HG02981 (cell line): ENCODE measurements at regions not wholly inside any gene's neighbourhood (a gene's known extent, or its start where the extent isn't known, plus 50 kb on each side); places are given as distances from the start of the nearest gene placed in this dataset.
"Not testable (repeated sequence)": the region's sequence is repeated elsewhere in the genome, so short reads cannot be mapped to it uniquely, and the experiment has no call there.

ENCODE experiments used
- ATAC-seq: cut with Tn5 transposase; IDR thresholded peaks from one replicate; pipeline ENCODE4 v1.9.1; 2021; ENCODE audit warnings: mild to moderate bottlenecking, moderate library complexity; ENCODE audit not compliant: unreplicated experiment

GRCh38 chr6:115573861-115574260, 486.8 kb downstream of the FRK start:
- no peak for ATAC-seq

DNA sequence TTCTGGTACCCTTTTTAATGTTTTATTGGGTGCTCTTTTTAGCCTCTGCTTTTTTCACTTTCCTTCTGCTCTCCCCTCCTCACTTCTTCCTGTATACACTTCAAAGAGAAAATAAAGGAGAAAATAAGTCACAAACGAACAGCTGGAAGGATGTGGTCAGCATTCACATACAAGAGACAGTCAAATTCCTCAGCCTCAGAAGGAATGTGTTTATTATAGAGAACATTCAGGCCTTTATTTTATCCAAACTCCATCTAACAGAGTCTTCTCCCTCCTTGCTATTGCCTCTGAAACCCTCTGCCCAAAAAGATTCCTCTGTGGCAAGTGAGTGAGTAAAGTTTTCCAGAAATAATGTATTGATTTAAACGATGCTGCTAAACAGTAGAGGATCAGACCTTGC, 490.4 kb downstream of the FRK start:
- no peak for ATAC-seq

GRCh38 chr6:115554060-115554459, 506.6 kb downstream of the FRK start:
- no peak for ATAC-seq

GRCh38 chr6:115551527-115551926, 509.2 kb downstream of the FRK start:
- ATAC-seq, result no peak

- no peak for ATAC-seq
Measured at GRCh38 chr6:115545672-115545986, 515.1 kb downstream of the FRK start.

- no peak for ATAC-seq
Measured at GRCh38 chr6:115544765-115545671, 515.7 kb downstream of the FRK start.

DNA sequence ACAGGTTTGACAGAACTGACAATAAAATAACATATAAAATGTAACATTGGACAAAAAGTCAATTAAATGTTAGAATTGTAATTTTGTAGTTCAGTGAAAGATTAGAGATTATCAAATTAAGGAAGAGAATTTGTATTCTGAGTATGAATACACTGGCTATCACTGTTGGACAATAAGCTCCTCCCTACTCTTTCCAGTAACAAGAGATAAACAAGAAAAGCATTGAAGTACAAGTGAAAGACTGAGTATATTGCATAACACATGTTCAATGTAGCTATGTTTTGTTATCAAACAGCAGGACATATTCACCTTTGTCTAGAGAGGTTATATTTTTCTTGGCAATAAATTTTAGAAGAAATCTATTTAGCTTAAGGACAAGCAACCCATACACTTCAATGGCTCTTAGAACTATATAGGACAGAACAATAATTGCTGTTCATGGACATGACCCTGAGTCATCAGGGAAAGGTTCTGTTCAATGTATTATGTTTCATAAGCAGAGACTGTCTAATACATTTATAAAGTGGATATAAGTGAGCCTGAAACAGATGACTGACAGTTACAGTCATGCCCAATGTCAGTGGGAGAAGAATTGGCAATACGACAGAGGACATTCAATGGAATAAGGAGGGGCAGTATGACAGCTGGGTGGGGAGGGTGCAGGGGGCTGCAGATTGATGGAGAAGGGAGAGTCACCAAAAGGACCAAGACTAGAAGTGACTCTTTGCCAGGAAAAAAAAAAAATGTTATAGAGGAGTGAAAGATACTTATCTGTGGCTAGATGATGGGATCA, 520.4 kb downstream of the FRK start:
- ATAC-seq, result no peak

DNA sequence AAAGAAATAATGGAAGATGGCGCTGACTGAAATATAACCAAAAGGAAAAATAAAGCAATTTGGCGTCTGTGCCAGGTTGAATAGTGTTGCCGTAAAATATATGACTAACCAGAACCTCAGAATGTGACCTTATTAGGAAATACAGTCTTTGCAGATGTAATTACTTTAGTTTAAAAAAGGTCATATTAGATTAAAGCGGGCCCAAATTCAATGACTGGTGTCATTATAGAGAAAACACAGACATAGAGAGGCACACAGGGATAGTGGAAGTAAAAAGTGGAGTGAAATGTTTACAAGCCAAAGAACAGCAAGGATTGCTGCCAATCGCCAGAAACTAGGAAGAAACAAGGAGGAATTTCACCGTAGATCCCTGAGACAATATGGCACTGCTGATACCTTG, 521.2 kb downstream of the FRK start:
- no peak for ATAC-seq

GRCh38 chr6:115524821-115525220, 535.9 kb downstream of the FRK start:
- no peak for ATAC-seq

DNA sequence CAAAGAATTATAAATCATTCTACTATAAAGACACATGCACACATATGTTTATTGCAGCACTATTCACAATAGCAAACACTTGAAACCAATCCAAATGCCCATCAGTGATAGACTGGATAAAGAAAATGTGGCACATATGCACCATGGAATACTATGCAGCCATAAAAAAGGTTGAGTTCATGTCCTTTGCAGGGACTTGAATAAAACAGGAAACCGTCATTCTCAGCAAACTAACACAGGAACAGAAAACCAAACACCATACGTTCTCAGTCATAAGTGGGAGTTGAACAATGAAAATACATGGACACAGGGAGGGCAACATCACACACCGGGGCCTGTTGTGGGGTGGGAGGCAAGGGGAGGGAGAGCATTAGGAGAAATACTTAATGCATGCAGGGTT, 538.9 kb downstream of the FRK start:
- not testable (repeated sequence) for ATAC-seq

DNA sequence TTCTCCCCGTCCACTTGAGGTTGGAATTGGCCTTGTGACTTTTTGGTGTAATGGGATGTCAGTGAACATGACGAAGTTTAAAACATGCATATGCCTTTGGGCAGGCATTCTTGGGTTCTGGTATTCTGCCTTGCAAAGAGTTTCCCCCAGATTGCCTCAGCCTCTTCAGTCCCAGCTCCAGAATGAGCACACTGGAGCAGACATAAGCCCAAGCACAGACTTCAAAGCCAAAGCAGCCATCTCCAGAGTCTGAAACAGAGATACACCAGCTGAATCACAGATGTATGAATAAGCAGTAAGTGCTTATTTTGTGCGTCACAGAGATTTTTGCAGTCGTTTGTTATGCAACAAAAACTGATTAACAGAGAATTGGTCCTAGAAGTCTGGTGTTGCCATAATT, 546.0 kb downstream of the FRK start:
- no peak for ATAC-seq

GRCh38 chr6:115512923-115513322, 547.8 kb downstream of the FRK start:
- no peak for ATAC-seq

- ATAC-seq, result no peak
Measured at GRCh38 chr6:115511771-115512170, 548.9 kb downstream of the FRK start.

DNA sequence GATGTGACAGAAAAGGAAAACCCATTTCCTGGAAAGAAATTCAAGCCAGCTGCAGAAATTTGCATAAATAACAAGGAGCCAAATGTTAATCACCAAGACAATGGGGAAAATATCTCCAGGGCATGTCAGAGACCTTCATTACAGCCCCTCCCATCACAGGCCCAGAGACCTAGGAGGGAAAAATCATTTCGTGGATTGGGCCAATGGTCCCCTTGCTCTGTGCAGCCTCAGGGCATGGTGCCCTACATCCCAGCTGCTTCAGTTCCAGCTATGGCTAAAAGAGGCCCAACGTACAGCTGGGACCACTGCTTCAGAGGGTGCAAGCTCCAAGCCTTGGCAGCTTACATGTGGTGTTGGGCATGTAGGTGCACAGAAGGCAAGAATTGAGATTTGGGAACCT, 558.3 kb downstream of the FRK start:
- not testable (repeated sequence) for ATAC-seq

DNA sequence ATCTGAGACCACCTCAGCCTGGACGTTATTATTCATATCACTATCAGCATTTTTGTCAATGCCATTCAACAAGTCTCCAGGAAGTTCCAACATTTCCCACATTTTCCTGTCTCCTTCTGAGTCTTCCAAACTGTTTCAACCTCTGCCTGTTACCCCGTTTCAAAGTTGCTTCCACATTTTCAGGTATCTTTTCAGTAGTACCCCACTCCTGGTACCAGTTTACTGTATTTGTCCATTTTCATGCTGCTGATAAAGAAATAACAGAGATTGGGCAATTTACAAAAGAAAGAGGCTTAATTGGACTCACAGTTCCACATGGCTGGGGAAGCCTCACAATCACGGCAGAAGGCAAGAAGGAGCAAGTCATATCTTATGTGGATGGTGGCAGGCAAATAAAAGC, 565.5 kb downstream of the FRK start:
- ATAC-seq, result no peak

- ATAC-seq, result no peak
Measured at GRCh38 chr6:115487331-115487730, 573.4 kb downstream of the FRK start.

- no peak for ATAC-seq
Measured at GRCh38 chr6:115485400-115485799, 575.3 kb downstream of the FRK start.

- ATAC-seq, result not testable (repeated sequence)
Measured at GRCh38 chr6:115480543-115480942, 580.1 kb downstream of the FRK start.

DNA sequence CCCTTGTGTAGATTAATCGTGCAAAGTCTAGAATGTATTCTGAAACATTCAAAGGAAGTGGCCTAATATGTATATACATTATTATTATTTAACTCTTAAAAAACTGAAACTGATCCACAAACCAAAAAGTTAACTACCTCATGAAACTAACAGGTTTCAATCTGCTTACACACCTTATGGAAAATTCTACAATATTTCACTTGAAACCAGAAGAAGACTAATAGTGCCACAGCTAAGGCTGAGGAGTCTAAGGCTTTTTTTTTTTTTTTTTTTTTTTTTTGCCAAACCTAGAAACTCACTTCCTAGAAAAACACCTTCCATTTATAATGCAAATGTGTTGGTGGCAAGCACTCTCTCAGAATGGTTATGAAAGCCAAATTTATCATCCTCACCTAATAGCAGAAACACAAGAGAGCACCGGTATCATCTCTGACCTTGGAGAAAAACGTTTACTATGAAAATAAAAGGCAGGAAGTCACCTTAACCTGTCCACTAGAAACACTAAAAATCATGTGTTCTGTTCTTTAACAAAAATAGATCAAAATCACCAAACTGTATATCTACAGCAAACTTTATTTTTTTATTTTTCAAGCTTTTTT, 586.1 kb downstream of the FRK start:
- no peak for ATAC-seq

DNA sequence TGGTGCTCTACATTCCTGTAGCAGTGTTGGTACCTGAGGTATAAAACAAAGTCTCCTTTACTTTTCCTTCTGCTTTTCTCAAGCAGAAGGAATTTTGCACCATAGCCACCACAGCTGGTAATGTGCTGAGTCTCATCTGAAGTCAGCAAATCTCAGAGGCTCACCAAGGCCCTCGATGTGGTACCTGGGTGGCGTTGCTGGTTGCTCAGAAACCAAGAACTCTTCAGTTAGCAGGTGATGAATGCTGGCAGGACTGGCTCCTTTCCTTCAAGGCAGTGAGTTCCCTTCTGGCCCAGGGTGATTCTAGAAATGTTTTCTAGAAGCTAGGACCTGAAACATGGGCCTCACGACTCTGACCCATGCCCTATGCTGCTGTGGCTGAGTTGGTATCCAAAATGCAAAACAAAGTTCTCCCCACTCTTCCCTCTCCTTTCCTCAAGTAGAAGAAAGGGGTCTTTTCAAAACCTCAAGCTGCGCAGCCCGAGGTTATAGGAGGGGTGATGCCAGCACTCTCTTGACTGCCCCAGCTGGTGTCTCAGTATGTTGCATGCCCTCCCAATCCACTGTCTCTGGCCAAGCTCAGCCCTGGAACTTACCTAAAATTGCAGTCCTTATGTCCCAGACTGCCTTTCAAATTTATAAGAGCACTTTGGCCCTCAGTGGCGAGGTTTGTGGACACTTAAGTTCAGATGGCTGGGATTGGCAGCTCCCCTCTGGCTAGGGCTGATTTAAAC, 592.3 kb downstream of the FRK start:
- ATAC-seq, result no peak

- no peak for ATAC-seq
Measured at GRCh38 chr6:115467726-115468125, 593.0 kb downstream of the FRK start.
